ENCODE measurements at regions not wholly inside any gene's neighbourhood (a gene's known extent, or its start where the extent isn't known, plus 50 kb on each side); places are given as distances from the start of the nearest gene placed in this dataset.

GRCh38 chr18:53864770-53865169 is 359.7 kb downstream of the MBD2 start:
- peak; percentile 16 for TF ChIP-seq CTCF (IDR thresholded peaks at IDR 0.05; ENCODE audit: low read depth, low read length)
- DNase-seq (ENCODE audit: extremely low read depth, low read depth), result no peak

GRCh38 chr18:53862921-53863320 is 361.5 kb downstream of the MBD2 start:
- no peak for DNase-seq (ENCODE audit: extremely low read depth, low read depth)
- TF ChIP-seq CTCF (IDR thresholded peaks at IDR 0.05; ENCODE audit: low read depth, low read length), result no peak

GRCh38 chr18:53861185-53861584 is 363.3 kb downstream of the MBD2 start:
- TF ChIP-seq CTCF (IDR thresholded peaks at IDR 0.05; ENCODE audit: low read depth, low read length), result no peak
- DNase-seq (ENCODE audit: extremely low read depth, low read depth), result no peak

- DNase-seq (ENCODE audit: extremely low read depth, low read depth), result no peak
- no peak for TF ChIP-seq CTCF (IDR thresholded peaks at IDR 0.05; ENCODE audit: low read depth, low read length)
These were observed 364.7 kb downstream of the MBD2 start for GRCh38 chr18:53859764-53860163.

- DNase-seq (ENCODE audit: extremely low read depth, low read depth), result no peak
- no peak for TF ChIP-seq CTCF (IDR thresholded peaks at IDR 0.05; ENCODE audit: low read depth, low read length)
These were observed 373.6 kb downstream of the MBD2 start for GRCh38 chr18:53850902-53851301.

GRCh38 chr18:53843763-53844162 is 380.7 kb downstream of the MBD2 start:
- DNase-seq (ENCODE audit: extremely low read depth, low read depth), result no peak
- no peak for TF ChIP-seq CTCF (IDR thresholded peaks at IDR 0.05; ENCODE audit: low read depth, low read length)

GRCh38 chr18:53843113-53843760 is 381.2 kb downstream of the MBD2 start:
- DNase-seq (ENCODE audit: extremely low read depth, low read depth), result no peak
- TF ChIP-seq CTCF (IDR thresholded peaks at IDR 0.05; ENCODE audit: low read depth, low read length), result no peak

Measured in AG09319 (cell line).